LHCN-M2 (cell line): ENCODE measurements at regions not wholly inside any gene's neighbourhood (a gene's known extent, or its start where the extent isn't known, plus 50 kb on each side); places are given as distances from the start of the nearest gene placed in this dataset.
"Not testable (repeated sequence)": the region's sequence is repeated elsewhere in the genome, so short reads cannot be mapped to it uniquely, and the experiment has no call there.

ENCODE experiments used
- DNase-seq: peaks from one replicate; pipeline ENCODE4 v3.0.0-alpha.2; 2012; ENCODE audit warnings: low read depth

- DNase-seq, result not testable (repeated sequence)
Observed at GRCh38 chr5:21483790-21484497, 1369.2 kb downstream of the CDH12 start.

- DNase-seq, result not testable (repeated sequence)
Observed at GRCh38 chr5:21482983-21483650, 1370.0 kb downstream of the CDH12 start.

GRCh38 chr5:21482522-21482921 lies 1370.6 kb downstream of the CDH12 start:
- DNase-seq, result not testable (repeated sequence)

DNA sequence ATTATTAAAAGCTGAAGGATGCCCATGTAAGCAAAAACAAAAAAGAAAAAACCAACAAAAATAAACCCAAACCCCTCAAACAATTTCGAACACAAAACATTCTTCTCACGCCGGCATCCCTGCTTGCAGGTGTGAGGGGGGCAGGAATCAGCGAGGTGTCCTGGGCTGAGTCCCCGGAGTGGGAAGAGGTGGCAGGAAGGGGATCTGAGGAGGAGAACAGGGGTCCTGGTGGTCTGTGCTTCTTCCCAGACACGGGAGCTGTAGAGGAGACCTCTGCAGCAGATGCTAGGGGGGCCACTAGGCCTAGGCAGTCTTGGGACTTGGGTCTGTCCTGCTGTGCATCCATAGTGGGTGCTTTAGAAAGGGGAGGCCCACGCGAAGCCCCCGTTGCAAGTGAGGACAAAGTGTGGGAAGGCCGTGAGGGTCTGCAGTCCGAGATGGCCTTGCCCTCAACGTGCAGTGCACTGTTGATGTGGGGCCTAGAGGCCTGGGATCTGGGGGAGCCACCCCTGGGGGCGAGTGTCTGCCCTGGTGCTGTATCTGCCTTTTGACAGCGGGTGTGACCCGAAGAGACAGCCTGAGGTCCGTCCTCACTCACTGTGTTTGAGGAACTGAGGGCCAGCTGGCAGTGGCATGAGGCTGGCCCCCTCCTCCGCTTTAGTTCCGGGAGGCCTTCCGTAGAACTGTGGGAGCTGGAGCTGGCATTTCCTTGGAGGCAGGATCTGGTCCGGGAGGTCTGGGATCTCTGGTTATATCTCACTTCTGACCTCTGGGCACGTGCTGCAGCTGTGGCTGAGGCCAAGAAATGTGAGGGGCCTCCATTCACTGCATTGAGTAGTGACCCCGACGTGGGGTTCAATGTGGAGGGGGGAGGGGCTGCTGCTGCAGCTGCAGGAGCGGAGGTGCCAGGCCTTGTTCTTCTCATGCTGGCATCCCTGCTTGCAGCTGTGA lies 1371.5 kb downstream of the CDH12 start:
- DNase-seq, result not testable (repeated sequence)

GRCh38 chr5:21480054-21480453 lies 1373.1 kb downstream of the CDH12 start:
- DNase-seq, result not testable (repeated sequence)

- DNase-seq, result not testable (repeated sequence)
Observed at GRCh38 chr5:21473981-21474380, 1379.2 kb downstream of the CDH12 start.

GRCh38 chr5:21473436-21473835 lies 1379.7 kb downstream of the CDH12 start:
- not testable (repeated sequence) for DNase-seq

DNA sequence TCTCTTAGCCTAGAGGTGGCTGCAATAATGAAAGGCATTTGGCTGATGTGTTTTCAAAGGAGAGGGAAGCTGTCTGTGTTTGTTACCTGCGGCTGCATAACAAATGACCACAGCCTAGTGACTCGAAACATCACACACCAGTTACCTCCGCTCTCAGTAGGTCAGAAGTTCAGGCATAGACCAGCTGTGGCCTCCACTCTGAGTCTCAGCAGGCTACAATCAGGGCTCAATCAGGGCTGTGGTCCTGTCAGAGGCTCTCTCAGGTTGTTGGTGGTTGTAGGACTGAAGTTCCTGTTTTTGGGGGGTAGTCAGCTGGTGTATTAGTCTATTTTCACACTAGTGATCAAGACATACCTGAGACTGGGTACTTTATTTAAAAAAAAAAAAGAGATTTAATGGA lies 1381.5 kb downstream of the CDH12 start:
- not testable (repeated sequence) for DNase-seq

DNA sequence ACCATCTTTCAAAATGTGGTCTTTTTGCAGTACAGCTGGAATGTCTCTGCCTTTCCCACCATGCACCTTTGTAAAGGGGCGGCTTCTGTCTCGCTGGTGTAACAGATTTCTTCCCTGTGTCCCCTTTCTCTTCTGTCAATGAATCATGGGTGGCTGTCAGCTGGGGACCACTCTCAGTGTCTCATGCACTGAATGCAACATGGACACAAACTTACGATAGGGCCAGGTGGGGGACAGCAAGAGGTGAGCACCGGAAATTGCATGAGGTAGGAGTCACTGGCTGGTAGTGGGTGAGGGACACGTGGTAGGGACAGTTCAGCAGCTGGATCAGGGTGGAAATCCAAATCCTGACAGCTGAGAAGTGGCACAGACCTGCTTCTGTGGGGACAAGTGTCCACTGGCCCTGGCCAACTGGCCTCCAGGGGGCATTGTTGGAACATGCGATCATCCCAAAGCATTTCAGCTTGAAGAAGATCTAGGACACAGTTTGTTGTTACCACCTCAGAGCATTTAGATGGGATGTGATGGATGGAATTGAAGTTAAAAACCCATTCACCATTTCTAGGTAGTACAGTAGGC lies 1383.5 kb downstream of the CDH12 start:
- DNase-seq, result peak; percentile 6

DNA sequence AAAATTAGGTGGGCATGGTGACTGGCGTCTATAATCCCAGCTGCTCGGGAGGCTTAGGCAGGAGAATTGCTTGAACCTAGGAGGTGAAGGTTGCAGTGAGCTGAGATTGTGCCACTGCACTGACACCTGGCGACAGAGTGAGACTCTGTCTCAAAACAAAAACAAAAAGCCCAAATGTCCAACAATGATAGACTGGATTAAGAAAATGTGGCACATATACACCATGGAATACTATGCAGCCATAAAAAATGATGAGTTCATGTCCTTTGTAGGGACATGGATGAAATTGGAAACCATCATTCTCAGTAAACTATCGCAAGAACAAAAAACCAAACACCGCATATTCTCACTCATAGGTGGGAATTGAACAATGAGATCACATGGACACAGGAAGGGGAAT lies 1385.6 kb downstream of the CDH12 start:
- not testable (repeated sequence) for DNase-seq

DNA sequence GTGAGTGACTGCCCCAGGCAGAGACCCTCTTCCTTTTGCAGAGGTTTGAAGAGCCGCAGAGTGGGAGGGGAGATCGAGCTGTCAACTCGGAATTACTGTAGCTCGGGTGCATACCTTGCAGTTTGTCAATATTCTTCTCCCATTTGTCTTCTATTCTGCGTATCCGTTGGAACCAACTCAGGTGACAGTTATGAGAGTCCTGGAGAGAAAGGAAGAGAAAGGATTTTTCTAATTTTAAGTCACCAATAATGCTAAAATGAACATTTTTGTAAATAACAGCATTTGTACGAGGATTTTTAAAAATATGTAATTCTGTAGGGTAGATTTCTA lies 1393.4 kb downstream of the CDH12 start:
- not testable (repeated sequence) for DNase-seq

- no peak for DNase-seq
Observed at GRCh38 chr5:21452449-21452848, 1400.7 kb downstream of the CDH12 start.

GRCh38 chr5:21432646-21433045 lies 1420.5 kb downstream of the CDH12 start:
- no peak for DNase-seq

DNA sequence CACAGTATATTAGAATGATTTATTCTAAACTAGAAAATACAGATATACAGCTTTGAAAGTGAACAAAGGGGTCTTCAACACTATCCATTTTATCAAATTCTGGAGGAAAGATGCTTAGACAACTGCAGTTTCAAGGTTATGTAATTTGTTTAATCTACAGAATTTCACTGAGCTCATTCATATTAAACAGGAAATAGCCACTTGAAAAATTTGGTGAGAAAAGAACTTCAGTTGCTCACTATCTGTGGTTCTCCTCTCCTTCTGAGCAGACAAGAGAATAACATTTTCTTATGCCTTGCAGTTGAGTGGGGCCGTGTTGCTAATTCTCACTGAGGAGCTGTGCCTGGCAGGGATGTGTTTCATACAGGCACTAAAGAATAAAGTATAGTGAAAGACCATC lies 1428.2 kb downstream of the CDH12 start:
- no peak for DNase-seq

DNA sequence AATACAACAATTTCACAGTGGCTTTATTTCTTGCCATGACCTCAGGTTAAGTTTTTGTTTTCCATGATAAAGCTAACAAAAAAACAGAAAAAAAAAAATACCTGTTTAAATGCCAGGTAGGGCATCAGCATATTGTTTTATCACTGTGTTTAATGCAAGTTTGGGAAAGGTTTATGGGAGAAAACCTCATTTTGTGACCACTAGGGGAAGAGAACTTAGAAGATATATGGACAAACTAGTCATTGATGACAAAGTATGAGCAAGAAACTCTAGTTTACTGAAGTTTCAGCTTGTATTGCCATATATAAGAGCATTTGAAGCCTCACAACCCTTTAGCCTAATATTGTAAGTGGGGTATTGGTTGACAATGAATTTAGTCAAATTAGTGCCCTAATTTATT lies 1431.4 kb upstream of the CDH18 start:
- no peak for DNase-seq

DNA sequence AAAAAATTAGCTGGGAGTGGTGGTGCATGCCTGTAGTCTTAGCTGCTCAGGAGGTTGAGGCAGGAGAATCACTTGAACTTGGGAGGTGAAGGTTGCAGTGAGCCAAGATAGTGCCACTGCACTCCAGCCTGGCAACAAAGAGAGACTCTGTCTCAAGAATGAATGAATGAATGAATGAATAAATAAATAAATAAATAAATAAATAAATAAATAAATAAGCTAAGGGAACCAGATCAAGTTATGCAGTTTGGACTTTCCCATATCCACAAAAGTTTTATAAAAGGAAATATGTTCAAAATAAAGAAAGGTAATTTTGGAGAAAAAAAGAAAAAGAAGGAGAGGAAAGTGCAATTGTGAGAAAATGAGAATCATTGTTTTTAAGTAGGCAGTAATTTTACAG lies 1414.1 kb upstream of the CDH18 start:
- not testable (repeated sequence) for DNase-seq

- DNase-seq, result no peak
Observed at GRCh38 chr5:21398511-21398910, 1410.5 kb upstream of the CDH18 start.

- DNase-seq, result no peak
Observed at GRCh38 chr5:21397693-21398092, 1409.7 kb upstream of the CDH18 start.

- no peak for DNase-seq
Observed at GRCh38 chr5:21391506-21391905, 1403.5 kb upstream of the CDH18 start.

DNA sequence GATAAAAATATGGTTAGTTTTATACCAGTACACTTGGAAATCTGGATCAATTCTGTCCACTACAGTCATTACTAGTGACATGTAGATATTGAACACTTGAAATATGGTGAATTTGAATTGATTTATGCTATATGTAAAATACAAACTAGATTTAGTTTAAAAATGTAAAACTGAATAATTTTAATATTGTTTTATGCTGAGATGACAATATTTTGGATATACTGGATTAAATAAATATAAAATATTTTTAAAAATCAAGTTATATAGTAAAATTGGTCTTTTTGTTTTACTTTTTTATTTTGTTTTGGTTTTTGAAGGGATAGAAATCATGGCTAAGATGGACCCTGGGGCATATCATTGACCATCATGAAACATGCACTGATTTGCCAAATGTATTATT lies 1372.8 kb upstream of the CDH18 start:
- not testable (repeated sequence) for DNase-seq

DNA sequence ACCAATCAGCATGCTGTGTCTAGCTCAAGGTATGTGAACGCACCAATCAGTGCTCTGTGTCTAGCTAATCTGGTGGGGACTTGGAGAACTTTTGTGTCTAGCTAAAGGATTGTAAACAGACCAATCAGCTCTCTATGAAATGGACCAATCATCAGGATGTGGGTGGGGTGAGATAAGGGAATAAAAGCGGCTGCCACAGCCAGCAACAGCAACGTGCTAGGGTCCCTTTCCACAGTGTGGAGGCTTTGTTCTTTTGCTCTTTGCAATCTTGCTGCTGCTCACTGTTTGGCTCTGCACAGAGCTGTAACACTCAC lies 1353.9 kb upstream of the CDH18 start:
- peak; percentile 1 for DNase-seq
